NB4 (cell line): ENCODE measurements at regions not wholly inside any gene's neighbourhood (a gene's known extent, or its start where the extent isn't known, plus 50 kb on each side); places are given as distances from the start of the nearest gene placed in this dataset.

Experiments
- DNase-seq: peaks from one replicate; pipeline ENCODE4 v3.0.0; 2010; ENCODE audit warnings: low read depth
- H3K4me3 ChIP-seq: one replicate; pipeline ENCODE4 v1.5.1; 2011; ENCODE audit warnings: mild to moderate bottlenecking, low read depth, low read length, moderate library complexity
- CTCF ChIP-seq: IDR thresholded peaks from one replicate; pipeline ENCODE4 v1.5.1; 2012; ENCODE audit warnings: low read depth, low read length
- MAX ChIP-seq: IDR thresholded peaks from 2 replicates; pipeline ENCODE4 v1.6.1; 2011; ENCODE audit warnings: low read depth, low read length
- MYC ChIP-seq: IDR thresholded peaks from 2 replicates; pipeline ENCODE4 v1.6.1; 2011; ENCODE audit warnings: low read depth, low read length
- POLR2A ChIP-seq: IDR thresholded peaks from 2 replicates; pipeline ENCODE4 v1.6.1; 2011; ENCODE audit warnings: mild to moderate bottlenecking; ENCODE audit not compliant: insufficient read length; ENCODE audit errors: extremely low read depth

- no peak for DNase-seq
- TF ChIP-seq MYC (no peak), CTCF (no peak), POLR2A (no peak), MAX (no peak)
- H3K4me3 ChIP-seq: no peak overlapping the region
Observed at GRCh38 chr10:56003555-56003954, 357.5 kb downstream of the ZWINT start.

DNA sequence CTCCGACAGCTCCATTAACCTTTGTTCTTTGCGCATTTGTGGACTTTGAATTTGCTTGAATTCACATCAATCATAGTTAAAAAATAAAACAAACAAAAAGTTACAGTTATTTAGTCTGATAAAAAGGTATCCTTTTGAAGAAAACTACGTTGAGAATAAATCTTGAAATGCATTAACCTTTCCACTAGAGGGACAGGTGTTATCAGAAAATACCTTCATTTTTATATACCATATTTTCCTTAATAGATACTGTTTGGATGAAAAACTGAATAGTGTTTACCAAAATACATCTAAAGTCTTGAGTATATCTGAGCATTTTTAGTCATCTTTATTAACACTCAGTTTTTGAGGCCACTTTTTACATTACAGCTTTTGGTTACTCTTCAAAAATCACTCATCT, 371.9 kb downstream of the ZWINT start:
- no peak for DNase-seq
- no peak overlapping the region for H3K4me3 ChIP-seq
- TF ChIP-seq MYC: no peak
- no peak for TF ChIP-seq POLR2A
- TF ChIP-seq CTCF: no peak
- no peak for TF ChIP-seq MAX

- DNase-seq: no peak
Observed at GRCh38 chr10:55979203-55979602, 381.9 kb downstream of the ZWINT start.

GRCh38 chr10:55966101-55966500, 395.0 kb downstream of the ZWINT start:
- no peak for DNase-seq
- no peak for TF ChIP-seq POLR2A
- no peak for TF ChIP-seq CTCF
- TF ChIP-seq MAX: no peak
- TF ChIP-seq MYC: no peak
- no peak overlapping the region for H3K4me3 ChIP-seq

More at GRCh38 chr10:55979203-55979602, 381.9 kb downstream of the ZWINT start:
- no peak overlapping the region for H3K4me3 ChIP-seq
- TF ChIP-seq POLR2A (no peak), MAX (no peak), CTCF (no peak), MYC (no peak)

DNA sequence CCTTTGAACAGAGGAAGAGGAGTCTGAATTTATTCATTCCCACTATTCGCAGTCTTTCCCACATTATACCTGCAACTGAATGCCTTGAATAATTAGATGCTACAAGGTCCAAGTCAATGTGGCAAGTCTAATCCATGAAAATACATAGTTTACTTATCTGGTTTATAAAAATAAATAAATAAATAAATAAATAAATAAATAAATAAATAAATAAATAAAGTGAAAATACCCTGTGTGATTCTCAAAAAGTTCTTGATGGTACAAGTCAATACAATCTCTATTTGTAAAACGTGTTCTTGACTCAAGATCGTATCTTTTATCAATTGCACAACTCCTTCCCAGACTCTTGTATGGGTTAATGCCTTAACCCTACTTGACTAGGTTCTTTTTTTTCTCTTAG, 417.7 kb downstream of the ZWINT start:
- H3K4me3 ChIP-seq: no peak overlapping the region

More for the DNA sequence above, 417.7 kb downstream of the ZWINT start:
- TF ChIP-seq MYC: no peak
- TF ChIP-seq CTCF: no peak
- no peak for TF ChIP-seq MAX
- no peak for TF ChIP-seq POLR2A
- DNase-seq: no peak
